Stomach (tissue), 4 donors: ENCODE measurements at regions not wholly inside any gene's neighbourhood (a gene's known extent, or its start where the extent isn't known, plus 50 kb on each side); places are given as distances from the start of the nearest gene placed in this dataset.

Experiments used
- POLR2A ChIP-seq, 4 donors: fragments of 450-650 bp; IDR thresholded peaks; one replicate each; pipeline ENCODE4 v1.6.1; 2016; ENCODE audit warnings: antibody characterized with exemption in 4 of 4, control low read depth in 2 of 4, mild to moderate bottlenecking in 1 of 4, moderate library complexity in 1 of 4
- POLR2AphosphoS5 ChIP-seq, 3 donors: sonication (generic); formaldehyde crosslinking; IDR thresholded peaks; one replicate each; pipeline ENCODE4 v1.6.1; 2016; ENCODE audit warnings: antibody characterized with exemption in 3 of 3

GRCh38 chr16:47778106-47778801 is 317.1 kb downstream of the PHKB start:
- TF ChIP-seq POLR2AphosphoS5 (IDR thresholded peaks at IDR 0.05) (no peak), POLR2A (IDR thresholded peaks at IDR 0.05) (no peak)
